ENCODE measurements at regions not wholly inside any gene's neighbourhood (a gene's known extent, or its start where the extent isn't known, plus 50 kb on each side); places are given as distances from the start of the nearest gene placed in this dataset.

DNA sequence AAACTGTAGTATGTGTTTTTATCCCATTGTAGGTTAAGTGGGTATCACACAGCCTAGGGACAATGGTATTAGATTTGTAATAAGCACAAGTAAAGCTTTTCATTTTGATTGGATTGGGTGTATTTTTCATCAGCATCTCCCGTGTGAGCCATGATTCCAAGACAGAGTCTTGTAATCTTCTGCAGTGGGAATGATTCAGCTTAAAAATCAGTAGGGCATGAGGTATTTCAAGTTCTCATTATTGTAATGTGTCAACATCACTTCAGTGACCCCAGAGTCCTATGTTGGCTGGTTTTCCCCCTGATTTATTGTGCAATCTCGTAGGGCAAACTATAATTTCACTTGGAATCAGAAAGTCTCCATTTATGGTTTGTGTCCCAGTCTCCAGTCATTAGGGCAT, 833.2 kb upstream of the RBFOX1 start:
- no peak for DNase-seq (ENCODE audit: low spot score)

DNA sequence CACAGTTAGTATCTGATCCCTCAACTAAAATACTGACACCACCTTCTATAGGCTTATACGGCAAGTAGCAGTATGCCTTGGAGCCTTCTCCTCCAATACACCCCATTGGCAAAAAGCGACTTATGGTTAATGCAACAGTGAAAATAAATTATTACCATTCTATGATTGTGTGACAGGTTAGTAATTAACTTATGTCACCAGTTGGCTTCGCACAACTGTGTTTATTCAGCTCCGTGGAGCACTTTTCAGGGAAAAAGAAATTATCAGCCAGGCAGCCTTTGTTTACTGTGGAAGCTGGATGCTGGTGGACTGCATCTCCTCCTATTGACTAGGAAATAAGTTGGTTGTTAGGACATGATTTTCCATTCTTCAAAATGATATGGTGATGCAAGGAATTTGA, 833.8 kb upstream of the RBFOX1 start:
- no peak for DNase-seq (ENCODE audit: low spot score)

DNA sequence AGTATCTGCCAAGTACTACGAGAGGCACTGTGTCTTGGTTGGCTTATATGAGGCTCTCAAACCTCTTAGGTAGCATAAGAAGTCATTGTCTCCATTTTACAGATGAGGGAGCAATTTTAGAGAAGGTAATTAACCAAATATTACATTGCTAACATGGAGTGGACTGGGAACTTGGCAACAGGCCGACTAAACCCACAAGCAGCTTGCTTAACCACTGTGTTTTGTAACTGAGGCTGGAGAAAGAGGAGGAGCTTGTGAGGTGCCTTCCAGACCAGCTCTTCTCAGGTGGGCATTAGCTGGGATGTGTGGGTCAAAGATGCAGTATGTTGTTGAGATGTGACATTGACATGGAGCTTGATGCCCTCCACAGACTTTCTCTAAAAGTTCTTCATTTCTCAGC, 835.6 kb upstream of the RBFOX1 start:
- DNase-seq (ENCODE audit: low spot score) = no peak

DNA sequence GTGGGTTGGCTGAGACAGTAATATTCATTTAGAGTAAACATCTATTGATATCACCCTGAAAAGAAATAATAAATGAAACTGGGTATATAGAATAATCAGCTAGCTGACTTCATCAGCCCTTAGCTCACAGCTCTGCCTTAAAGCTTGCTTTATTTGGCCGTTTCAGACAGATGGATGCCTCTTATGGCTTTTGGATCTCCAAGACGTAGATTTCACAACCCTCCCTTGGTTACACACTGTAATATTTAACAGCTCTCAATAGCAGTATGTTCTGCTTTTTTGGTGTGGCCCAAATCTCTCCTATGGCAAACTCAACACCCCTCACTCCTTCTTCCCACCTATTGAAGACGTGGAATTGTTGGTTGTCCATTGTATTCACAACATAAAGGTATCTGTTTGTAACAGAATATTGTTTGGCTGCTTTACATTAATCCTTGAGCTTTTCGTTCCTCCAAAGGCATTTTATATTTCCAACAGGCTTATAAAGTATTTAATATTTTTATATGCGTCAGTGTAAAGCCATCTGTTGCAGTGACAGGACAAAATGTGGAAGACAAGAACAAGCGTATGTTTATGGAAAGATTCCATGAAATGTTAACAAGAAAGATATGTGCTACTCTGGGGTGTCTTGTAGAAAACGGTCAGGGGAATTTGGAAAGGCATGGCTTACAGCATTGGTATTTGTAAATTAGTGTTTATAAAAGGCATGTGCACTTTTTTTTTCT, 837.0 kb upstream of the RBFOX1 start:
- DNase-seq (ENCODE audit: low spot score) = no peak

DNA sequence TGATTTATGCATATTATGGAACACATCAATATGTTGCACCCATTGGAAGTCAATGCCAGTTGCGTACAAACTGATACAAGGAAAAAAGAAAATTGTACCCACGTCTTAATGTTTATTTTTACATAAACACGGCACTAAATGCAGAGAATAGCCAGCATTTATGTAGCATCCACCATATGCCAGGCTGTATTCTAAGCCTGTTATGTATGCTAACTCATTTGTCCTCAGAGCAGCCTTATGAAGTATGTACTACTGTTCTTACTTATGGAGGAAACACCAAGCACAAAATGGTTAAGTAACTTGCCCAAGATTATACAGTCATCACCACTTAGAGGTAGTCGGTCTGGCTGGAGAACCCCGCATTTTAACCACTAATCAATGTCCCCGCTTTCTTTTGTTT, 837.9 kb upstream of the RBFOX1 start:
- DNase-seq (ENCODE audit: low spot score) = no peak

DNA sequence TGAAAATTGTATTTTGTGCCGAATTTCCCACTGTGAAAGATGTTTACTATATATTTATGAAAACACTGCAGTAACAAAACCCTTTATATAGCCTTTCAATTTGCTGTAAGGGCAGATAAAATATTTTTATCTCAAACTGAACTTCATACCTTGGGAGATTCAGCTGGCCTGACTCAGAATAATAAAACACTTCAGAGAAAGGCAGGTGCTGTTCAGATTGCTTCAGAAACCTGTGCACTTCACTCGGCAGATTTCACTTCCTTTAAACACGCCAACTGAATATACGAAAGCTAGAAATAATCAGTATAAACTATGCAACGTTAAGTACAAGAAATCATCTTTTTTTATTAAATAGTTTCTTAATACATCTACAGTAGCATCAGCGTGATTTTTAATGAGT, 839.1 kb upstream of the RBFOX1 start:
- no peak for DNase-seq (ENCODE audit: low spot score)

DNA sequence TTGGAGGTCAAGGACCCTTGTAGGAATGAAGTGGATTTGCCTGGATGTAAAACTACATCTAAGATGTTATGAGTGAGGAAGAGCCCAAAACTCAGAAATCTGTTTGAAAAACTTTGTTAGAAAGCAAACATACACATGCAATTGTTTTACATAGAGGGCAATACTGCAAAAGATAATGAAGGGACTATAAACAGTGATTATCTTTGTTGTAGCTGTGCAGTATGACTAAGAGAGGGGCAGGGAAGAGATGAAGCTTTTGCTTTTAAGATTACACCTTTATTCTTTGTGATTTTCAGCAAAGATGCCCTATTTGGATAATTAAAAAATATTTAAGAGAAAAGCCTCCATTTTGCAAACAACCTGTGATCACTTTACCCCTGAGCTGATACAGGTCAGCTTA, 839.9 kb upstream of the RBFOX1 start:
- no peak for DNase-seq (ENCODE audit: low spot score)

DNA sequence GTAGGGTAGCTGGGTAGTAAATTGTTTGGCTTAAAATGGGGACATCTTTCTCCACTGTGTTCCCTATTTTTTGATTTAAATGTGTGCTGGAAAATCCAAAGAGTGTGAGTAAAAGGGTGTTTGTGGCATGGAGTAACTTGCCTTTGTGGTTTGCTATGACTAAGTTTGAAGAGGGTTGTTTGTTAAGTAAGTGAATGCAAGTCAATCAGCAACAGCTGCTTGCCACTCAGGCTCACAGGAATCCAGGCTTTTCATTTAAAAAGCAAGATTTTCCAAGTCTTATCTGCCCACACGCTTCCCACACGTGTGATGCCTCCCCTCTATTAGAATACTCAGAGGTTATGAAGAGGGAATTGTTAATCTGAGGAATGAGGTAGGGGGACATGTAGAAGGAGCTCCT, 847.7 kb upstream of the RBFOX1 start:
- DNase-seq (ENCODE audit: low spot score) = no peak

DNA sequence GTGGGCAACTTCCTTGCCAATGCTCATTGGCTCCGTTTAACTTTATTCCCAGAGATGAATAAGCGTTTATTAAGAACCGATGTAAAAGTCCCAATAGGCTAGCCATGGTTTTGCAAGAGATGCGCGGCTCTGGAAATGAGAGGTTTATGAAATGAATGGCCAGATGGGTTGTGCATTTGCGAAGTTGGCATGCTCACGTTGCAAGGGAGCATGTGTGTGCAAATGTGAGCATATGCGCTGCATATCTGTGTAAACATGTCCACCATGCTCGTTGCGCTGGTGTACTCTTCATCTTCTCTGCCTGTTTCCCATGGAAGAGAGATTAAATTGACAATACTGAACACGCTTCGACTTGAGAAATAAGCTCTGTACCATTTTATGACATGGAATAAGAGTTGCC, 848.6 kb upstream of the RBFOX1 start:
- DNase-seq (ENCODE audit: low spot score) = no peak

DNA sequence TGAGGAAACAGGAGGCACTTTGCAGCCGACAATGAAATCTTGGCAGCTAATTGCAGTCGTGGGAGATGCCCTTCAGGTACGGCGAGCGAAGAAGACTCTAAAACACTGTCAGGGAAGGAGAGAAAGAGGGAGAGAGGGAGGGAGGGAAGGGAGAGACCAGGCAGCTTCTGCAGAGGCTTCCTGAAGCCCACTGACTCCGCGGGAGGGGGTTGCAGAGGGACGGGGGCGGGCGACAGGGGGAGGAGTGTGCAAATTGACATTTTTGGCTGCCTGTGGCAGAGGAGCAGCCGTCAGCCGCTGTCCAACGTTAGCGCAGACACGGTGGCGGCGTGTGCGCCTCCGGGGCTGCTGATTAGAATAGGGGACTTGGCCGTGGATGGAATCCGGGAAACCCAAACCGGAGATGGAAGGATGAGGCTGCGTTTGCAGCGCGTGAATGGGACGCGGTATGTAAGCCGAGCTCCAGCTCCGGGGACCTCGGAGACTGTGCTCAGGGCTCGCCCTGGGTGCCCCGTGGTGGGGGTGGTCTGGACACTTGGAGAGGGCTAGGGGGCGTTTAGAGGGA, 849.1 kb upstream of the RBFOX1 start:
- peak; percentile 50 for DNase-seq (ENCODE audit: low spot score)

DNA sequence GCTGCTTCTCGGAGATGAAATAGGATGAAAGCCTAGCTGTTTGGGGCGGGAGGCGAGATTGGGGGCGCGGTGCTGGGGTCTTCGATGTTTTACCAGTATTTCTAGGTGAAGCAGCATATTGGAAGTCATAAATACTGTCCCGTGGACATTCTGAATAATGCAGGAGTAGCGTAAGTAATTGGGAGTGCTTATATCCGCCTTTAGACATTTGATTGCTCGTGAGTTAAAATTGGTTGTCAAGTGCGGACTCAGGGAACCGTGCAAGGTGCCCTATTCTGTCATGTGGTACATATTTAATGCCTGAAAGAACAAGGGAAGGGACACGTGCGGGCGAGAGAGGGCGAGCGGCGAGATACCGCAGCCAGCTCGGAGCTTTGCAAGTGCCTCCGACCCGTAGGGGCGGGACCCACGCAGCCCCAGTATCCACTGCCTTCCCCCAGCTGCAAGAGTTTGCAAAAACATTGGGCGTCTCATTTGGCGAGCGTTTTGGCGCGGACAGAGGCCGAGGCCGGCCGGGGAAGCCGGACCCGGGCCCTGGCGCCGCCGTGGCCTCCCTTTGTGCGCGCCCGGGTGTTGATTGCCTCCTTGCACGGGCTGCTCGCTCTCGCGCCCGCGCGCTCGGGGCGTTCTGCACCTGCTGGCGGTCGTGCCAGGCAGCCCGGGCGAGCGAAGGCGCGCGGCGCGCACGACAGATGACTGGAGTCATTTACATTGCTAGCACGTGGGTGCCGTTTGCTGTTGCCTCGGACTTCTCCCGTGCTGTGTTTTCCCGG, 849.8 kb upstream of the RBFOX1 start:
- DNase-seq (ENCODE audit: low spot score) = peak; percentile 36

DNA sequence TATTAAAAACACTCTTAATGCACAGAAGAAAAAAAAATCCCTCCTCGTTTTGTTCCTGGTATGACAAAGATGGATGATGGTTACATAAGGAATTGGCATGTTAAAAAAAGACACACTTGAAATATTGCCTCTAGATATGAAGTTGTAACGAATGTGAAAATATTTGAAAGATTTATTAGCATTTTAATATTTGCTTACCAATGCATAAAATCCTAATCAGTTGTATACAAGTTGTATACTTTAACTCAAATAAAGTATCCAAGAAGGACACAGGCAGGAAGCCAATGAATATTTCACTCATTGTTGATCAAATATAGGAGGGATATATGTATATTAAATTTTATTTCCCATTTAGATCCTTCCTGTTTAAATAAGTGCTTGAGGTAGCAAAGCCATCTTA, 850.8 kb upstream of the RBFOX1 start:
- DNase-seq (ENCODE audit: low spot score) = no peak

DNA sequence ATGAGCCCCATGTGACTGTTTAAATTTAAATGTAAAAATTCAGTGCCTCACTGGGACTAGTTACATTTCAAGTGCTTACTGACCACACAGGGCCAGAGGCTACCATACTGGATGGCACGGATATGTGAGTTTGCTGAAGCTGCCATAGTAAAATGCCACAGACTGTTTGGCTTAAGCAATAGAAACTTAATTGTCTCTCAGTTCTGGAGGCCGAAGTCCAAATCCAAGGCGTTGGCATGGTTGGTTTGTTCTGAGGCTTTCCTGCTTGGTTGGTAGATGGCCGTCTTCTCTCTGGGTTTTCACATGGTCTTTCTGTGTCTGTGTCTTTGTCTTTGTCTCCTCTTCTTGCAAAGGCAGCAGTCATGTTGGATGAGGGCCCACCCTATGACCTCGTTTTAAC, 878.9 kb upstream of the RBFOX1 start:
- no peak for DNase-seq (ENCODE audit: low spot score)

DNA sequence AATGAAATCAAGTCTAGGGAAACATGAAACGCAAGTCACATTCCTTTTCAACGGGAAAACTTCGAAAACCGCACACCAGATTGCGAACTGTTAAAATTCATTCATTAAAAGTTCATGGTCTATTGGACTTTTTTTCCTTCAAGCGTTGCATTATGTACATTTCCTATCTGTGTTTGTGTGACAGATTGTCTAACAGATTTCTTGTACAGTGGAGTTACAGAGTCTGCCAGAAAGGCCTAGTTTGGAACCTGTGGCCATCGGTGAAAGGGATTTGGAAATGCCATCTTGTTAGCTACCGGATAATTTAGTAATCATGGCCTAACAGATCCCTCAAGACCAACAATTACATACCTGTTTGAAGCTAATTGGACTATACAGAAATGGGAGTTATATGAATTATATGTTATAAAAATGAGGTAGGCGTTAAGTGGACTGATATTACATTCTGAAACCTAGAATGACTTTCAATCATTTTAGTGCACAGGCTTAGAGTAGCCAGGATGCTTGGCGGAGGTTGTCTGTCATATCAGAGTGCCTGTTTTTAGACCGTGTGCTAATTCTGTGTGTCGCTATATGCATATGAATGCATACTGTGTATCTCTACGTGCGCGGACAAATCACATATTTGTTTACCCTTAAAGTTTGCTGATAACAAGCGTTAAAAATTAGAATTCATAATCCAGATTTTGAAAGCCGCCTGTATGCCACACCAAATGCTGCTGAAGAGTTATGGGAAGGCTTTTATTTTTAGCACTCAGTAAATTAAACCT, 885.4 kb upstream of the RBFOX1 start:
- no peak for DNase-seq (ENCODE audit: low spot score)

DNA sequence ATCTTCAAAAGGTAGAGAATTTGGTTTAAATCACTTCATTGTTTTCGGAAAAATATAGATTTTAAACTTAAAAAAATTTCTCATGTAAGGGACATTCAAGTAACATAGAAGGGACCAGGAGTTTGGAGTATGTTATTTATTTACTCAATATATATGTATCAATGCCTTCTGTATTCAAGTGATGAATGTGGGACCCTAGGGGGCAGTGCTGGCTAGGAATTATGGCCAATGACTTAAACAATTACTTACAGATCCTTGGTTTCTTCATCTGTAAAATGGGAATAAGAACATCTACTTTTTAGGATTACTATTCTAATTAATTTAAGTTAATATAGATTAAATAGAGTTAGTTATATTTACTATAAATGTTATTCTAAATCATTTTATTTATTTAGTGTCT, 886.3 kb upstream of the RBFOX1 start:
- peak; percentile 35 for DNase-seq (ENCODE audit: low spot score)

DNA sequence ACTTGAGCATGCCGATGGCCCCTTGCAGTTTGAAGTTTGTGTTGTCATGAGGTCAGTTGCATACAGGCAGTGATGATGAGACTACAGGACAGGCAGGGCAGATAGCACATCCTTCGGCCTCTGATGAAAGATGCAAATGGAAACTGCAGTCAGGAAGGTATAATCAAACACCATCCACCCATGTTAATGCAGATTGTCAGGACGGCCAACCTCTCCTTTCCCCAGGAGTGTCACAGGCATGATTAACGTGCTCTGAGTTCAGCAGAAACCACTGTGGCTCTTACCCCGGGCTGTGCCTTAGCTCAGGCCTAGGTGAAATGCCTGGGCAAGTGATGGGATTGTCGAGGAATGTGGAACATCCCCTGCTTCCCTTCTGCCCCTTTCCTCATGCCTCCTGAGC, 893.5 kb upstream of the RBFOX1 start:
- DNase-seq (ENCODE audit: low spot score) = no peak

DNA sequence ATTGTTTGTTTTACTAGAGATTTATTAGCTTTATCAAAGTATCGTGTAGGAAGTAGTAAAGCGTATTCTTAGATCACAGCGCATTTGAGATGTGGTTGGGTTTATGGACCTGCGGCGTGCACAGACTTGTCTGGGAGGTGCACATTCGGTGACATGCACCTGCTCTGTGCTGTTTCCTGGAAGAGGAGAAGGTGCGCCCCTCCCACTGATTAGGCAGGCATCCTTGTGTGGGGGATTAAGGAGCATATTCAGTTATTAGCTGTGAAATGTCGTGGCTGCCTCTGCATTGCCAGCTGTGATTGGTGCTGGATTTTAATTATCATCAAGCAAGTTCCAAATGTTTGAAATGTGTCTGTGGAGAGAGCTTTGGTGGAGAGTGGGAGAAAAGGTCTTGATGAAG, 903.8 kb upstream of the RBFOX1 start:
- no peak for DNase-seq (ENCODE audit: low spot score)

DNA sequence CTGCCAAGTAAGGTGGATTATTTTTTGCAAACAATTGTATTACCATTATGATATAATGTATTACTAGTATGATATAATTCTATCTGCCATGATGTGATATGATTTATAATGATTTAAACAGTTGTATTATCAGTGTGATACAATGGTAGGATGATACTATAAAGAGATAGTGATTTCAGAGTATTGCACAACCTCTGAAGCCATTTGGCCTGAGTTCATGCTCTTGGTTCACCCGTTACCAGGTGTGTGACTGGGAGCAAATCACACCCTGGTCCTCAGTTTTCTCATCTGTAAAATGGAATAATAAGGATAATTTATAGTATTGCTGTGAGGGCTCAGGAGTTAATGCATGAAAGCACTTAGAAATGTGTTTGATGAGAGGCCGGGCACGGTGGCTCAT, 905.0 kb upstream of the RBFOX1 start:
- no peak for DNase-seq (ENCODE audit: low spot score)

DNA sequence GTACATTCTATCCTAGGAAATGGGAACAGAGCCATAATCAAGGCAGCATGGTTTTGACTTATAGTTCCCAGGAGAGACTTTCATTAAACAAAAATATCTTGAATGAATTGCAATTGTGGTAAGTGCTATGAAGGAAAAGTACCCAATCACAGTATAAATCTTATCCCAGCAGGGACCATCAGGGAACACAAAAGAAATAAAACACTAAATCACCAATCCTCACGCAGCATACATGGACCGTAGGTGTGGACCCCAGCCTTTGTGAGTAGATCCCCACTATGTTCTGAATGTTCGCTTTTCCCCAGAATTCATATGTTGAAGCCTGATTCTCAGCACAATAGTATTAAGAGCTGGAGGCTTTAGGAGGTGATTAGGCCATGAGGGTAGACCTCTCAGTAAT, 925.0 kb upstream of the RBFOX1 start:
- no peak for DNase-seq (ENCODE audit: low spot score)

DNA sequence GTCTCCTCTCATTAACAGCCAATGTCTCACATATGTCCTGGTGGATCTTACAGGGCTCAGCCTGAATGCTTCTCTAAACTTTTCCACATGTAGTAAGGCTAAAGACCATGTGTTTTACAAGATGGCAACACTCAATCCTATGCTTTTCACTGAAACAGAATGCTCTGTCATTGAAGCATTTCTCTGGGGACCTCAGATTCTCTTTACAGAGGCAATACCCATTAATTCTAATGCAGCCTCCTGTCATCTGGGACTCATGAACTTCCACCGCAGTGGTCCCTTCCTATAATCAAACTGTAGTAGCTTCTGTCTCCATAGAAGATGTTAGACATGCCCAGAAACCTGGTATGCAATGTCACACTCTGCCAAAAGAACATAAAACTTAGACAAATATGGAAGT, 926.6 kb upstream of the RBFOX1 start:
- DNase-seq (ENCODE audit: low spot score) = no peak

DNA sequence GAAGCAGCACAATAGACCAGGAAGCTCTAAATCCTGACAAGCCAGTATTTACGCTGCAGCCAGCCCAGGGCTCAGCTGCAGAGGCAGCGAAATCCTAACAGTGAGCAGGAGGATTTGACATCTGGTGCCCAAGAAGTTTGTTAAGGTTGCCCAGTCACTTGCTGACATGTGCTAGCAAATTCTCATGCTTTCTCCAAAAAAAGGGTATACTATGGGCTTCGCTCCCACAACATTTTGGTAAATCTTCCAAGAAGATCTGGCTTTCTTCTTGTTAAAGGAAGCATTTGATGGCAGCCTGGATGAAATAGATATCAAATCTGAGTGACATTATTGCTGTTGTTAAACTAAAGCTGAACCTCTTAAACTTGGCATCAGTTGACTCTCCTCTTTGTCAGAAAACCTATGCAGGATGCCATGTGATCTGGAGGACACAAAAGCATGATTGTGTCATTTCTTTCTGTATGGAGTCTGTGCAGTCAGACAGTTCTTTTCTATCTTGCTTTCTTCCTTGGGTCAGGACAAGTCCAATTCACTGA, 949.7 kb upstream of the RBFOX1 start:
- DNase-seq (ENCODE audit: low spot score) = no peak

DNA sequence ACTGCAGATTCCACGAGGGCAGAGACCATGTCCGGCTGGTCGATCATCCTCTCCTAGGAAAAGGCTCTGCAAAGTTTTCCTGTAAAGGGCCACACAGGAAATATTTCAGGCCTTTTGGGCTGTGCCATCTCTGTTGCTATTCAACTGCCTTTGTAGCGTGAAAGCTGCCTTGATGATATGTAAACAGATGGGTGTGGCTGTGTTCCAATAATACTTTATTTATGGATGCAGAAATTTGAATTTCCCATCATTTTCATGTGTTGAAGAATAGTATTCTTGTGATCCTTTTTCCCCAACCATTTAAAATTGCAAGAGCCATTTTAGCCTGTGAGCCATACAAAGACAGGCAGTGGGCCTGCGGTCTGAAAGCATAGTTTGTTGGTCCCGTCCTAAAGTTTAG, 950.7 kb upstream of the RBFOX1 start:
- DNase-seq (ENCODE audit: low spot score) = no peak

DNA sequence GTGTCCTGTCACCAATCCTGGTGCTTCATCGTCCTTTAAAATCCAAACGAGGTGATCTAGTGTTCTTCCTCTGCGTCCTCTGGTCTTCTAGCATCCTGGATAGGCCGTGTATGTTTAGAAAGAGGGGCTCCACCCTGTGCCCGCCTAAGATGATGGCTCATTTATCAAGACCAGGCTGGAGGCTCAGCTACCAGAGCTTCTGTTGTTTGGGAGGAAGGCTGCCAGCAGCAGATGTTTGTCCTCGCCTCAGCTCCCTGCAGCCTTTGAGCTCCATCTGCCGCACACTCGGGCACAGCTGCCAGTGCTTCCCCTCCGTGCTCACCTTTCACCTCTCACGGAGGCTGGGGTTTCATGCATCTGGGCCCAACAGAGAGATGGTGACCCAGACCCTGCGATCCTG, 954.7 kb upstream of the RBFOX1 start:
- peak; percentile 26 for DNase-seq (ENCODE audit: low spot score)
